ENCODE measurements at regions not wholly inside any gene's neighbourhood (a gene's known extent, or its start where the extent isn't known, plus 50 kb on each side); places are given as distances from the start of the nearest gene placed in this dataset.
A peak's percentile ranks its signal among the peaks of the same experiment; 100 is the strongest.

GRCh38 chr6:80566361-80566760 is 459.9 kb downstream of the BCKDHB start:
- no peak for DNase-seq (ENCODE audit: low read depth)
- H3K4me3 ChIP-seq (ENCODE audit: control insufficient read depth, low read depth, low read length) = no peak overlapping the region
- no peak for TF ChIP-seq CTCF (conservative IDR thresholded peaks at IDR 0.05; ENCODE audit: control insufficient read depth, insufficient read depth, low read depth, low read length)

- no peak for DNase-seq (ENCODE audit: low read depth)
- H3K4me3 ChIP-seq (ENCODE audit: control insufficient read depth, low read depth, low read length) = no peak overlapping the region
- no peak for TF ChIP-seq CTCF (conservative IDR thresholded peaks at IDR 0.05; ENCODE audit: control insufficient read depth, insufficient read depth, low read depth, low read length)
Observed at GRCh38 chr6:80553071-80553740, 446.7 kb downstream of the BCKDHB start.

GRCh38 chr6:80550748-80551147 is 444.3 kb downstream of the BCKDHB start:
- no peak for DNase-seq (ENCODE audit: low read depth)
- H3K4me3 ChIP-seq (ENCODE audit: control insufficient read depth, low read depth, low read length) = no peak overlapping the region
- TF ChIP-seq CTCF (conservative IDR thresholded peaks at IDR 0.05; ENCODE audit: control insufficient read depth, insufficient read depth, low read depth, low read length) = no peak

- no peak for TF ChIP-seq CTCF (conservative IDR thresholded peaks at IDR 0.05; ENCODE audit: control insufficient read depth, insufficient read depth, low read depth, low read length)
- no peak overlapping the region for H3K4me3 ChIP-seq (ENCODE audit: control insufficient read depth, low read depth, low read length)
- DNase-seq (ENCODE audit: low read depth) = no peak
Observed at GRCh38 chr6:80550281-80550680, 443.8 kb downstream of the BCKDHB start.

- TF ChIP-seq CTCF (conservative IDR thresholded peaks at IDR 0.05; ENCODE audit: control insufficient read depth, insufficient read depth, low read depth, low read length) = no peak
- DNase-seq (ENCODE audit: low read depth) = peak; percentile 84
- H3K4me3 ChIP-seq (ENCODE audit: control insufficient read depth, low read depth, low read length) = no peak overlapping the region
Observed at GRCh38 chr6:80548532-80548931, 442.1 kb downstream of the BCKDHB start.

GRCh38 chr6:80547827-80548226 is 441.4 kb downstream of the BCKDHB start:
- no peak overlapping the region for H3K4me3 ChIP-seq (ENCODE audit: control insufficient read depth, low read depth, low read length)
- DNase-seq (ENCODE audit: low read depth) = peak; percentile 87
- TF ChIP-seq CTCF (conservative IDR thresholded peaks at IDR 0.05; ENCODE audit: control insufficient read depth, insufficient read depth, low read depth, low read length) = no peak
